Lower leg skin (tissue), 4 donors: ENCODE measurements at regions not wholly inside any gene's neighbourhood (a gene's known extent, or its start where the extent isn't known, plus 50 kb on each side); places are given as distances from the start of the nearest gene placed in this dataset.

Source experiments
- DNase-seq, 2 donors: peaks; one replicate each; pipeline ENCODE4 v3.0.0-alpha.2; 2019; ENCODE audit warnings: low spot score in 2 of 2
- H3K4me3 ChIP-seq: fragments of 200-600 bp; sonication (generic); 2 replicates; pipeline ENCODE4 v1.5.1; 2017; ENCODE audit warnings: mild to moderate bottlenecking, low read depth; ENCODE audit not compliant: poor library complexity, severe bottlenecking
- POLR2A ChIP-seq, 2 donors: fragments of 450-650 bp; IDR thresholded peaks; one replicate each; pipeline ENCODE4 v1.6.1; 2016 to 2017; ENCODE audit warnings: antibody characterized with exemption in 2 of 2, mild to moderate bottlenecking in 1 of 2, moderate library complexity in 1 of 2
- WGBS, 2 donors: methylation state at CpG; one replicate each; pipeline ENCODE4 v1.1.5; 2018; 5-methylcytosine and 5-hydroxymethylcytosine counted together
- intact Hi-C: fragments of 100-400 bp; cut with DNase I; formaldehyde crosslinking; loops from one replicate; pipeline ENCODE4 v1.15.0; 2023; ENCODE audit warnings: low total_unique reads
- TF ChIP-seq, protein P1 (sequence below), 3 donors: fragments of 450-650 bp; IDR thresholded peaks; one replicate each; pipeline ENCODE4 v1.5.1; 2016; ENCODE audit warnings: antibody characterized with exemption in 3 of 3, mild to moderate bottlenecking in 3 of 3, moderate library complexity in 2 of 3

DNA sequence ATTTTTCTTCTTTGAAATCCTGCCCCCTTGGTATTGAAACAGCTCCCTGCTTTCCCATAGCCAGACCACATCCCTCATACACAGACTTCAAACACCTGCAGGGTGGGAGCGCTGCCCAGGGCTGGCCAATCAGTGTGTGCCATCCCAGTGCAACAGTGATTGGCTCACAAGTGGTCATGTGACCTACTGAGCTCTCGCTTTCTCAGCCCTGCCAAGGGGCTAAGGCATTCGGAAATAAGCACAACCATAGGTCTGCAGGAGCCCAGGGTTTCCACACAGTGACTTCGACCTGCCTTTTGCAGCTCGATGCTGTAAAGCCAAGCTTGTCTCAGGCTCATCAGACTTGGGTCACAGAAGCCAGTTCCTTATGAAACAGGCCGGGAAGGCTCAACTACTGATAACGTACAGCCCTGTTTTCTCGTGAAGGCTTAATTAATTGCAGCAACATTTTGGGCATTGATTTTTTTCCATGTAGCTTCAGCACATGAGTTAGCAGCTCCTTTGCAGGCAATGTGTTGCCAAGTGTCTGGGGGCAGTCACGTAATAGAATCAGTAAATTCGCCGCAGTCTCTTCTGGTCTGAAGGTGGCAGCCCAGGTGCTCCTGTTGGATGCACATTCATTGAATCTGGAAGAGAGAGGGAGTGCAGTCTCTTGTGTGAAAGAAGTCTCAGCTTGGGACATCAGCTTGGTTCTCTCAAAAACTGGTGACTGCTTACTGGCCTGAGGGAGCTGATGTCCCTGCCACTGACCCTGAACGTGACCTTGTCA lies 1091.8 kb downstream of the AACS start:
- DNase-seq = no peak
- no peak overlapping the region for H3K4me3 ChIP-seq
- no peak for TF ChIP-seq POLR2A (IDR thresholded peaks at IDR 0.05)
- TF ChIP-seq, protein P1, sequence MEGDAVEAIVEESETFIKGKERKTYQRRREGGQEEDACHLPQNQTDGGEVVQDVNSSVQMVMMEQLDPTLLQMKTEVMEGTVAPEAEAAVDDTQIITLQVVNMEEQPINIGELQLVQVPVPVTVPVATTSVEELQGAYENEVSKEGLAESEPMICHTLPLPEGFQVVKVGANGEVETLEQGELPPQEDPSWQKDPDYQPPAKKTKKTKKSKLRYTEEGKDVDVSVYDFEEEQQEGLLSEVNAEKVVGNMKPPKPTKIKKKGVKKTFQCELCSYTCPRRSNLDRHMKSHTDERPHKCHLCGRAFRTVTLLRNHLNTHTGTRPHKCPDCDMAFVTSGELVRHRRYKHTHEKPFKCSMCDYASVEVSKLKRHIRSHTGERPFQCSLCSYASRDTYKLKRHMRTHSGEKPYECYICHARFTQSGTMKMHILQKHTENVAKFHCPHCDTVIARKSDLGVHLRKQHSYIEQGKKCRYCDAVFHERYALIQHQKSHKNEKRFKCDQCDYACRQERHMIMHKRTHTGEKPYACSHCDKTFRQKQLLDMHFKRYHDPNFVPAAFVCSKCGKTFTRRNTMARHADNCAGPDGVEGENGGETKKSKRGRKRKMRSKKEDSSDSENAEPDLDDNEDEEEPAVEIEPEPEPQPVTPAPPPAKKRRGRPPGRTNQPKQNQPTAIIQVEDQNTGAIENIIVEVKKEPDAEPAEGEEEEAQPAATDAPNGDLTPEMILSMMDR (IDR thresholded peaks at IDR 0.05) = no peak
- intact Hi-C loops = no loop called here
- 56 to 69% methylated on average over 12 of the region's 12 CpGs for WGBS, 2 donors

DNA sequence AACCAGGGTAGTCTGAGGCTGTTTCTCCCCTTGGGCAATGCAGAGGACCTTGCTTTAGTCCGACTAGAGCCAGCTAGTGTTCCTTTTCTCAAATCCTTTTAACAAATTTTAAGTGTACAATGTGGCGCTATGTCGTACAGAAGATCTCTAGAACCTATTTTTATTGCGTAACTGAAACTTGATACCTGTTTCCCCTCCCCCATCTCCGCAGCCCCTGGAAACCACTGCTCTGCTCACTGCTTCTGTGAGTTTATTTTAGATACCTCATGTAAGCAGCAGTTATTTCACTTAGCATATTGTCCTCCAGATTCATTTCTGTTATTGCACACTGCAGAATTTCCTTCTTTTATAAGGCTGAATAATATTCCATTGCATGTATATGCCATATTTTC lies 1092.3 kb downstream of the AACS start:
- 81 to 83% methylated on average over 5 of the region's 5 CpGs for WGBS, 2 donors
- H3K4me3 ChIP-seq = no peak overlapping the region
- no peak for DNase-seq
- TF ChIP-seq, protein P1 (IDR thresholded peaks at IDR 0.05) = no peak
- no peak for TF ChIP-seq POLR2A (IDR thresholded peaks at IDR 0.05)
- intact Hi-C loops = no loop called here

DNA sequence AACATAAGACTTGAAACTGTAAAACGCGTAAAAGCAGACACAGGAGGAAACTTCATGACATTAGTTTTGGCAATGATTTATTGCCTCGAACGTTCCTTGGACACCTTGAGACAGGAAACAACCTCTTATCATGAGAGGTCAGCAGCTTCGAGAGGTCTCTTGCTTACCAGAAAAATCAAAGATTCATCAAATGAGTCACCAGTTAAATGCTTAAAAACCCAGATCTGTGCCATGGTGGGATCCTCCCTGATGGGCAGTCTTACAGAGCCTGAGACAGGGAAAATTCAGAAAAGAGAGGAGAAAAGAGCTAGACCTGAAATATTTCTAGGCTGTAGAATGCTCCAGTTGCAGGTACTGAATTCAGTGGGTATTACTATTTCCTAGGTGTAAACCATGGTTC lies 1093.9 kb downstream of the AACS start:
- WGBS, 2 donors = 64 to 66% methylated on average over 5 of the region's 5 CpGs
- TF ChIP-seq POLR2A (IDR thresholded peaks at IDR 0.05) = no peak
- TF ChIP-seq, protein P1 (IDR thresholded peaks at IDR 0.05) = no peak
- no peak overlapping the region for H3K4me3 ChIP-seq
- DNase-seq = no peak
- intact Hi-C loops = no loop called here

DNA sequence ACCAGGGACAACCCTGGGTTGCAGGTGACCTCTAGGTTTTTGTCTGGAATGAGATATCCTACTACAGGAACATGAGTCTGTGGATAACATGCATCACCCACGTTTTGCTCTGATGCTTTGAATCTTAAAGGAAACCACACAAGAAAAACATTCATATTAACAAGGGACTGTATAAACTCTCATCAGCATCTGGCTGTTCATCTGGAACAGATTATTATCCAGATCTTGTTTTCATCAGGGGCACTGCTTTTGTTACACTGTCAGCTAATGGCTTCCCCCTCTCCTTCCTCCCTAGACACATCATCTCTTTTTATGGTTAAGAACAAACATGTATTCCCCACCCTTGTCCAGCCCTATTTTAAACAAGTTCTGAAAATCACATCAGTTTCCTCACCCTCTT lies 1095.7 kb downstream of the AACS start:
- intact Hi-C loops = no loop called here
- WGBS, 2 donors = 11 to 21% methylated on average over 1 of the region's 1 CpG
- DNase-seq = no peak
- H3K4me3 ChIP-seq = no peak overlapping the region
- no peak for TF ChIP-seq POLR2A (IDR thresholded peaks at IDR 0.05)
- TF ChIP-seq, protein P1 (IDR thresholded peaks at IDR 0.05) = no peak

DNA sequence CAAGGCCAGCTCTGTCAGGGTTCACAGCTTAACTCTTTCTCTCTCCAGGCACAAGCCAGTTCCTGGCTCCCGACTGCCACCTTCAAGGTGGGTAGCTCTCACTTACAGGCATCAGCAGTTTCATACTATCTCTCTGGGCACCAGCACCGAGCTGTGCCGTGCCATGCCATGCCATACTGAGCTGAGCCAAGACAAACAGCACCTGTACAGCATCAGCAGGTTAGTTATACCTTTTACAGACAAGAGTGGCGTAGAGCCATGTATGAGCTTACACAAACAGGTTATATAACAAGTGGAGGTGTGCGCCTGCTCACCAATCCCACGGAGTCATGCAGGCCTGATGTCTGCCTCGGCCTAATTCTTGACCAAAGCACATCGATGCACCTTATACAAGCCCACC lies 1098.7 kb downstream of the AACS start:
- no peak for TF ChIP-seq POLR2A (IDR thresholded peaks at IDR 0.05)
- 91 to 95% methylated on average over 8 of the region's 8 CpGs for WGBS, 2 donors
- no peak for DNase-seq
- no peak overlapping the region for H3K4me3 ChIP-seq
- intact Hi-C loops = no loop called here

DNA sequence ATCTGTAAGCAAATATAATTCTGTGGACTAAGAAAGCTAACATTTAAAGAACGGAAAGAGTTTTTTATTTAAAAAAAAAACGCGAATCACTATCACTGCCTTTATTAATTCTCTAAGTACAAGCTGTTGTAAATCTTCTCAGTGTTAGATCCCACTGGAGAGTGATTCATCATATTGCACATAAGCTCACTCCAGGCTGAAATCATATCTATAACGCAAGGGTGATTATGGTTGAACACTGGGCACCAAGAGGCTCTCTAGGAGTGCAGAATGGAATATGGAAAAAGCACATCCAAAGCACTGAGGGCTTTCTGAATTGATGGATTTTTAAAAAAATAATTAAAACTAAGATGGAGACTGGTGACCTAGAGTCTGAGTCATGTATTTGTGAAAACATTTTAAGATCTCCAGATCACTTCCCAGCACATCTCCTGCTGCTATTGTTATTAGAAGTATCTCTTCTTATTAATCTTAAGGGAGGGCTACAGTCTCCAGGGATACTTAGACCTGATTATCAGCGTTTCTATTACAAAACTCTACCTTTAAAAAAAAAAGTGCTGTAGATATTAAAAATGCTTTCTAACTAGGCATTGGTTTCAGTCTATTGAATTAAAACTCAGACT lies 1106.8 kb downstream of the AACS start:
- TF ChIP-seq, protein P1 (IDR thresholded peaks at IDR 0.05) = no peak
- no peak for TF ChIP-seq POLR2A (IDR thresholded peaks at IDR 0.05)
- WGBS, 2 donors = 76 to 85% methylated on average over 5 of the region's 5 CpGs
- no peak overlapping the region for H3K4me3 ChIP-seq
- intact Hi-C loops = no loop called here
- no peak for DNase-seq
